AG04450 (cell line): ENCODE measurements at regions not wholly inside any gene's neighbourhood (a gene's known extent, or its start where the extent isn't known, plus 50 kb on each side); places are given as distances from the start of the nearest gene placed in this dataset.

Experiments
- CTCF ChIA-PET: fragments of 300-600, 350-600 bp; formaldehyde crosslinking; extraction: SDS; loops from one replicate; lab custom pipeline; 2022; ENCODE audit warnings: antibody characterized with exemption, inconsistent platforms; lab: Charles Lee
- POLR2A ChIA-PET: fragments of 350-600 bp; formaldehyde crosslinking; extraction: SDS; loops from one replicate; lab custom pipeline; 2021; ENCODE audit warnings: antibody characterized with exemption, inconsistent platforms; lab: Yijun Ruan, JAX
- DNase-seq: peaks from one replicate; pipeline ENCODE4 v3.0.0-alpha.2; 2011; ENCODE audit warnings: low read depth, low spot score
- H3K27ac ChIP-seq: one replicate; pipeline ENCODE4 v1.5.1; 2012; ENCODE audit warnings: low read depth, low read length, control low read depth
- H3K27me3 ChIP-seq: one replicate; pipeline ENCODE4 v1.6.0; 2012; ENCODE audit warnings: low read length; ENCODE audit not compliant: control insufficient read depth, insufficient read depth
- H3K4me3 ChIP-seq: 2 replicates; pipeline ENCODE4 v1.5.1; 2011; ENCODE audit warnings: mild to moderate bottlenecking, low read depth, low read length, control low read depth
- H3K9me3 ChIP-seq: 2 replicates; pipeline ENCODE4 v1.5.1; 2012; ENCODE audit warnings: low read length; ENCODE audit not compliant: control insufficient read depth, insufficient read depth
- CTCF ChIP-seq: IDR thresholded peaks from 2 replicates; pipeline ENCODE4 v1.5.1; 2011; ENCODE audit warnings: low read depth, low read length, control low read depth, inconsistent platforms

- Histone ChIP-seq H3K9me3 (no peaks in the 10 kb centered on the region), H3K27ac (no peak overlapping the region), H3K27me3 (no peaks in the 10 kb centered on the region), H3K4me3 (no peak overlapping the region)
- no peak for TF ChIP-seq CTCF
- ChIA-PET POLR2A (no interaction called here), CTCF (no interaction called here)
- DNase-seq, result no peak
Observed at GRCh38 chr11:95289378-95290101, 58.5 kb upstream of the SESN3 start.

GRCh38 chr11:95284057-95285052 lies 53.4 kb upstream of the SESN3 start:
- ChIA-PET CTCF (no interaction called here), POLR2A (no interaction called here)
- H3K27me3 ChIP-seq, result no peaks in the 10 kb centered on the region
- H3K27ac ChIP-seq, result no peak overlapping the region
- no peak for TF ChIP-seq CTCF
- no peaks in the 10 kb centered on the region for H3K9me3 ChIP-seq
- no peak for DNase-seq
- H3K4me3 ChIP-seq, result no peak overlapping the region

GRCh38 chr11:95283650-95284049 lies 52.6 kb upstream of the SESN3 start:
- H3K27ac ChIP-seq, result no peak overlapping the region

GRCh38 chr11:95283146-95283545 lies 52.1 kb upstream of the SESN3 start:
- POLR2A ChIA-PET, result no interaction called here
- Histone ChIP-seq H3K4me3 (no peak overlapping the region), H3K27ac (no peak overlapping the region), H3K27me3 (no peaks in the 10 kb centered on the region), H3K9me3 (no peaks in the 10 kb centered on the region)
- CTCF ChIA-PET, result no interaction called here
- no peak for DNase-seq
- TF ChIP-seq CTCF, result no peak

More at GRCh38 chr11:95283650-95284049, 52.6 kb upstream of the SESN3 start:
- no peak overlapping the region for H3K4me3 ChIP-seq
- POLR2A ChIA-PET, result no interaction called here
- no peaks in the 10 kb centered on the region for H3K9me3 ChIP-seq
- CTCF ChIA-PET, result no interaction called here
- no peaks in the 10 kb centered on the region for H3K27me3 ChIP-seq
- TF ChIP-seq CTCF, result no peak
- DNase-seq, result no peak
